Right renal pelvis (tissue), 4 donors: ENCODE measurements at regions not wholly inside any gene's neighbourhood (a gene's known extent, or its start where the extent isn't known, plus 50 kb on each side); places are given as distances from the start of the nearest gene placed in this dataset.

Experiments used
- DNase-seq, 4 donors: peaks; one replicate each; pipeline ENCODE4 v3.0.0-alpha.2; 2013; ENCODE audit warnings: low read depth in 4 of 4, low spot score in 3 of 4, missing footprints in 1 of 4

GRCh38 chr11:104830508-104830907 lies 67.8 kb downstream of the CASP12 start:
- DNase-seq: no peak

- no peak for DNase-seq
These were observed 68.2 kb downstream of the CASP12 start for GRCh38 chr11:104830080-104830479.

- no peak for DNase-seq
These were observed 71.5 kb downstream of the CASP12 start for GRCh38 chr11:104826772-104827171.

- DNase-seq: no peak
These were observed 74.6 kb downstream of the CASP12 start for GRCh38 chr11:104823657-104824056.

GRCh38 chr11:104820431-104820830 lies 77.8 kb downstream of the CASP12 start:
- DNase-seq: no peak

- no peak for DNase-seq
These were observed 78.7 kb downstream of the CASP12 start for GRCh38 chr11:104819603-104820002.

- no peak for DNase-seq
These were observed 79.2 kb downstream of the CASP12 start for GRCh38 chr11:104819107-104819506.

GRCh38 chr11:104817973-104818372 lies 80.3 kb downstream of the CASP12 start:
- DNase-seq: no peak

GRCh38 chr11:104813532-104813931 lies 84.7 kb downstream of the CASP12 start:
- DNase-seq: no peak

- DNase-seq: no peak
These were observed 86.0 kb downstream of the CASP12 start for GRCh38 chr11:104812103-104812788.

- DNase-seq: no peak
These were observed 94.5 kb downstream of the CASP12 start for GRCh38 chr11:104803776-104804175.

GRCh38 chr11:104799251-104799650 lies 99.0 kb downstream of the CASP12 start:
- no peak for DNase-seq

GRCh38 chr11:104798789-104799188 lies 99.5 kb downstream of the CASP12 start:
- no peak for DNase-seq

GRCh38 chr11:104796301-104796700 lies 102.0 kb downstream of the CASP12 start:
- no peak for DNase-seq

- DNase-seq: no peak
These were observed 102.6 kb downstream of the CASP12 start for GRCh38 chr11:104795501-104796213.

- DNase-seq: no peak
These were observed 105.4 kb downstream of the CASP12 start for GRCh38 chr11:104792861-104793260.

- no peak for DNase-seq
These were observed 106.4 kb downstream of the CASP12 start for GRCh38 chr11:104791896-104792295.

- no peak for DNase-seq
These were observed 113.4 kb downstream of the CASP12 start for GRCh38 chr11:104784684-104785460.

- no peak for DNase-seq
These were observed 115.0 kb downstream of the CASP12 start for GRCh38 chr11:104783241-104783640.

- DNase-seq: no peak
These were observed 115.9 kb downstream of the CASP12 start for GRCh38 chr11:104782377-104782754.

- no peak for DNase-seq
These were observed 116.4 kb downstream of the CASP12 start for GRCh38 chr11:104781719-104782376.
